CD14-positive monocyte (primary cell): ENCODE measurements at regions not wholly inside any gene's neighbourhood (a gene's known extent, or its start where the extent isn't known, plus 50 kb on each side); places are given as distances from the start of the nearest gene placed in this dataset.
A peak's percentile ranks its signal among the peaks of the same experiment; 100 is the strongest.

ENCODE experiments used
- DNase-seq, 3 donors: peaks; one replicate each; pipeline ENCODE4 v3.0.0-alpha.2; 2011 to 2022
- H2AFZ ChIP-seq: 2 replicates; pipeline ENCODE4 v1.6.0; 2012; ENCODE audit warnings: mild to moderate bottlenecking, low read depth, low read length, inconsistent platforms; ENCODE audit not compliant: insufficient read depth, poor library complexity, severe bottlenecking
- H3K27ac ChIP-seq, 2 donors: 1 replicate in 1 of 2; 2 replicates in 1 of 2; pipeline ENCODE4 v1.5.1; 2012 to 2013; ENCODE audit warnings: low read length in 2 of 2, control low read depth in 1 of 2, inconsistent platforms in 1 of 2, low read depth in 1 of 2, mild to moderate bottlenecking in 1 of 2
- H3K27me3 ChIP-seq, 2 donors: one replicate each; pipeline versions ENCODE4 v1.6.0 to v1.6.1; 2011 to 2013; ENCODE audit warnings: low read length in 2 of 2; ENCODE audit not compliant: control insufficient read depth in 2 of 2, insufficient read depth in 2 of 2
- H3K36me3 ChIP-seq, 2 donors: replicated peaks in 1 of 2; 1 replicate in 1 of 2; 2 replicates in 1 of 2; pipeline versions ENCODE4 v1.5.1 to v1.6.1; 2012 to 2013; ENCODE audit warnings: low read length in 2 of 2, control low read depth in 1 of 2, inconsistent platforms in 1 of 2, mild to moderate bottlenecking in 1 of 2; ENCODE audit not compliant: insufficient read depth in 2 of 2, control insufficient read depth in 1 of 2
- H3K4me1 ChIP-seq, 2 donors: 1 replicate in 1 of 2; 2 replicates in 1 of 2; pipeline versions ENCODE4 v1.5.1 to v1.6.1; 2012 to 2013; ENCODE audit warnings: low read length in 2 of 2, control low read depth in 1 of 2, inconsistent platforms in 1 of 2, mild to moderate bottlenecking in 1 of 2, moderate library complexity in 1 of 2; ENCODE audit not compliant: insufficient read depth in 2 of 2, control insufficient read depth in 1 of 2
- H3K4me2 ChIP-seq: replicated peaks from 2 replicates; pipeline ENCODE3; 2012; ENCODE audit warnings: low read length, moderate library complexity, mild to moderate bottlenecking; ENCODE audit not compliant: poor library complexity, severe bottlenecking; ENCODE audit errors: extremely low read depth
- H3K4me3 ChIP-seq, 3 experiments: fragments of 200-600 bp in 1 of 3; sonication (generic) in 1 of 3; replicated peaks in 1 of 3; 1 replicate in 2 of 3; 2 replicates in 1 of 3; pipeline ENCODE4 v1.5.1; 2011 to 2013; ENCODE audit warnings: low read length in 3 of 3, mild to moderate bottlenecking in 3 of 3, control low read depth in 2 of 3, low read depth in 2 of 3, inconsistent platforms in 1 of 3, moderate library complexity in 1 of 3
- H3K79me2 ChIP-seq: 2 replicates; pipeline ENCODE4 v1.6.0; 2012; ENCODE audit warnings: mild to moderate bottlenecking, control low read depth, inconsistent platforms, low read length, moderate library complexity; ENCODE audit not compliant: insufficient read depth
- H3K9ac ChIP-seq: 2 replicates; pipeline ENCODE4 v1.6.0; 2017; ENCODE audit warnings: low read length, mild to moderate bottlenecking; ENCODE audit not compliant: insufficient read depth, poor library complexity, severe bottlenecking
- H3K9me3 ChIP-seq, 2 donors: replicated peaks in 1 of 2; 1 replicate in 1 of 2; 2 replicates in 1 of 2; pipeline versions ENCODE4 v1.5.1 to v1.6.1; 2012 to 2013; ENCODE audit warnings: low read length in 2 of 2, control low read depth in 1 of 2; ENCODE audit not compliant: control insufficient read depth in 1 of 2, insufficient read depth in 1 of 2
- H4K20me1 ChIP-seq: 2 replicates; pipeline ENCODE4 v1.6.0; 2012; ENCODE audit warnings: mild to moderate bottlenecking, low read length, control low read depth, moderate library complexity; ENCODE audit not compliant: insufficient read depth
- H3K27ac Mint-ChIP-seq, 7 donors: one replicate each; pipeline ENCODE4 v1.8.0; 2020; ENCODE audit warnings: mild to moderate bottlenecking in 7 of 7, mixed read lengths in 7 of 7, moderate library complexity in 6 of 7, inconsistent platforms in 2 of 7
- H3K27me3 Mint-ChIP-seq, 3 donors: one replicate each; pipeline ENCODE4 v1.8.0; 2021 to 2022; ENCODE audit warnings: low read depth in 3 of 3, mild to moderate bottlenecking in 3 of 3, mixed read lengths in 3 of 3, moderate library complexity in 3 of 3, inconsistent platforms in 1 of 3
- H3K36me3 Mint-ChIP-seq, 2 donors: one replicate each; pipeline ENCODE4 v1.8.0; 2020; ENCODE audit warnings: mixed read lengths in 2 of 2, inconsistent platforms in 1 of 2, mild to moderate bottlenecking in 1 of 2
- H3K4me1 Mint-ChIP-seq: one replicate; pipeline ENCODE4 v1.8.0; 2020; ENCODE audit warnings: mild to moderate bottlenecking, mixed read lengths
- H3K4me3 Mint-ChIP-seq, 2 donors: one replicate each; pipeline ENCODE4 v1.8.0; 2020; ENCODE audit warnings: mild to moderate bottlenecking in 2 of 2, mixed read lengths in 2 of 2, moderate library complexity in 1 of 2
- H3K9me3 Mint-ChIP-seq, 7 donors: one replicate each; pipeline ENCODE4 v1.8.0; 2020 to 2022; ENCODE audit warnings: mixed read lengths in 7 of 7, mild to moderate bottlenecking in 6 of 7, moderate library complexity in 6 of 7, inconsistent platforms in 2 of 7
- WGBS: methylation state at CpG from one replicate; pipeline ENCODE4 v1.1.5; 2013; ENCODE audit warnings: missing lambda C conversion rate; ENCODE audit not compliant: insufficient coverage; 5-methylcytosine and 5-hydroxymethylcytosine counted together
- intact Hi-C, 2 donors: fragments of 100-400 bp; cut with micrococcal nuclease; formaldehyde crosslinking; loops; one replicate each; pipeline versions ENCODE4 v1.15.0 to v1.15.1; 2023
- TF ChIP-seq, protein P1 (sequence below): fragments of 200-600 bp; IDR thresholded peaks from one replicate; pipeline ENCODE4 v1.8.0; 2022; ENCODE audit warnings: antibody characterized with exemption, mild to moderate bottlenecking

- H3K4me3 Mint-ChIP-seq: no peak overlapping the region
- intact Hi-C loops: no loop called here
Observed at GRCh38 chr14:98982986-98983385, 289.0 kb downstream of the BCL11B start.

DNA sequence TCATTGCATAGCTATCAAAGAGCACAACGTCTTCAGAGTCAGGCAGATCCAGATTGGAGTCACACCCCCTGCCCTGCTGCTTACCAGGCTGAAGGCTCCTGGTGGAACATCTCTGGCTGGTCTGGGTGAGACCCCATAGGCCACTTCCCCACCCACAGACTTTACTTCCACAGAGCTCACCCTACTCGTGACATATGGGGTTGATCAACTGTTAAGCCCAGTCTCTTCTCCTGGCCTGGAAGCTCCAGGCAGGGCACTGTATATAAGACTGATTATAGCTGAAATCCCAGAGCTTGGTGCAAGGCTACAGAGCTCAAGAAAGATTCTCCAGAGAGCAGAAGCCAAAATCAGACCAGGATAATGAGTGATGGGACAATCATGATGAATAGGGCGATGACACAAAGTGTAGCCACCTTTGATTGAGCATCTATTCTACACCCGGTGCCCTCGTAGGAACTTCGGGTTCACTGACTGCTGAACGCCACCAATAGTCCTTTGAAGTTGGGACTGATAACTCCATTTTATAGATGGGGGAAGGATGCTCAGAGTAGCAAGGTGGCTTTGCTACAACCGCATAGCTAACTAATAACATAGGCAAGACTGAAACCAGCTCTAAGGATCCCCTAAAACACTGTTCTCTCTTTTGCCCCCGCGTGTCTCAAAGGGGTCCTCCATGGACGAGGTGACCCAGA lies 287.8 kb downstream of the BCL11B start:
- Histone ChIP-seq H3K36me3 (no peaks in the 10 kb centered on the region), H3K4me3 (no peak overlapping the region), H3K4me2 (no peak overlapping the region), H2AFZ (no peak overlapping the region), H3K27ac (no peak overlapping the region), H3K79me2 (no peaks in the 10 kb centered on the region), H3K9ac (no peak overlapping the region), H3K4me1 (no peaks in the 10 kb centered on the region), H3K27me3 (no peaks in the 10 kb centered on the region), H3K9me3 (no peaks in the 10 kb centered on the region), H4K20me1 (no peaks in the 10 kb centered on the region)
- Mint-ChIP-seq H3K9me3 (peaks cover 3 to 23% (median 10%) of the 10 kb centered on the region in 7 donors), H3K27me3 (peaks cover 3 to 14% (median 6%) of the 10 kb centered on the region in 3 donors), H3K4me1 (peaks cover 3% of the 10 kb centered on the region), H3K4me3 (no peak overlapping the region), H3K27ac (peak overlapping the region in 1 of 7 donors; percentile 60), H3K36me3 (no peaks in the 10 kb centered on the region)
- DNase-seq: no peak
- TF ChIP-seq, protein P1, sequence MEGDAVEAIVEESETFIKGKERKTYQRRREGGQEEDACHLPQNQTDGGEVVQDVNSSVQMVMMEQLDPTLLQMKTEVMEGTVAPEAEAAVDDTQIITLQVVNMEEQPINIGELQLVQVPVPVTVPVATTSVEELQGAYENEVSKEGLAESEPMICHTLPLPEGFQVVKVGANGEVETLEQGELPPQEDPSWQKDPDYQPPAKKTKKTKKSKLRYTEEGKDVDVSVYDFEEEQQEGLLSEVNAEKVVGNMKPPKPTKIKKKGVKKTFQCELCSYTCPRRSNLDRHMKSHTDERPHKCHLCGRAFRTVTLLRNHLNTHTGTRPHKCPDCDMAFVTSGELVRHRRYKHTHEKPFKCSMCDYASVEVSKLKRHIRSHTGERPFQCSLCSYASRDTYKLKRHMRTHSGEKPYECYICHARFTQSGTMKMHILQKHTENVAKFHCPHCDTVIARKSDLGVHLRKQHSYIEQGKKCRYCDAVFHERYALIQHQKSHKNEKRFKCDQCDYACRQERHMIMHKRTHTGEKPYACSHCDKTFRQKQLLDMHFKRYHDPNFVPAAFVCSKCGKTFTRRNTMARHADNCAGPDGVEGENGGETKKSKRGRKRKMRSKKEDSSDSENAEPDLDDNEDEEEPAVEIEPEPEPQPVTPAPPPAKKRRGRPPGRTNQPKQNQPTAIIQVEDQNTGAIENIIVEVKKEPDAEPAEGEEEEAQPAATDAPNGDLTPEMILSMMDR: no peak
- WGBS: 93% methylated on average over 7 of the region's 11 CpGs
- intact Hi-C loops: no loop called here

More at GRCh38 chr14:98982986-98983385, 289.0 kb downstream of the BCL11B start:
- no peak overlapping the region for H3K4me3 ChIP-seq
- peaks cover 3 to 27% (median 12%) of the 10 kb centered on the region in 7 donors for H3K9me3 Mint-ChIP-seq
- no peaks in the 10 kb centered on the region for H3K4me1 ChIP-seq
- no peaks in the 10 kb centered on the region for H3K36me3 Mint-ChIP-seq
- no peaks in the 10 kb centered on the region for H4K20me1 ChIP-seq
- no peaks in the 10 kb centered on the region for H3K27me3 ChIP-seq
- DNase-seq: no peak
- H3K9me3 ChIP-seq: peaks cover 0 to 4% of the 10 kb centered on the region in 2 donors
- H3K27ac Mint-ChIP-seq: peak overlapping the region in 1 of 7 donors; percentile 10
- H3K36me3 ChIP-seq: no peaks in the 10 kb centered on the region
- no CpG with 5 or more reads among the region's 8 CpGs for WGBS
- TF ChIP-seq, protein P1: no peak
- H3K4me1 Mint-ChIP-seq: peaks cover 3% of the 10 kb centered on the region
- peaks cover 3 to 11% (median 6%) of the 10 kb centered on the region in 3 donors for H3K27me3 Mint-ChIP-seq
- no peak overlapping the region for H2AFZ ChIP-seq
- H3K79me2 ChIP-seq: no peaks in the 10 kb centered on the region
- H3K27ac ChIP-seq: no peak overlapping the region
- H3K9ac ChIP-seq: no peak overlapping the region
- H3K4me2 ChIP-seq: no peak overlapping the region
